ENCODE measurements at regions not wholly inside any gene's neighbourhood (a gene's known extent, or its start where the extent isn't known, plus 50 kb on each side); places are given as distances from the start of the nearest gene placed in this dataset.

DNA sequence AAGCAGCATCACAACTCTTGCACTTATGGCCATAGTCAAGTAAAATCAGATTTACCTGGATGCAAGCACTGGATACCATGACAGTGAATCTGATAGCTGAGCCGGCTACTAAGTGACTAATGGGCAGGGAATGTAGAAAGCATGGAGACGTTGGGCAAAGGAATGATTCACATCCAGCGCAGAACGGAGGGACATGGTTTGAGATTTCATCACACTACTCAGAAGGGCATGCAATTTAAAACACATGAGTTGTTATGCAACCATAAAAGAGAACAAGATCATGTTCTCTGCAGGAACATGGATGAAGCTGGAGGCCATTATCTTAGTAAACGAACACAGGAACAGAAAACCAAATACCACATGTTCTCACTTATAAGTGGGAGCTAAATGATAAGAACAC lies 169.1 kb upstream of the PIK3R1 start:
- peak; percentile 99 for DNase-seq (ENCODE audit: low read depth)
- H3K4me3 ChIP-seq (ENCODE audit: low read depth, low read length): no peak overlapping the region
- TF ChIP-seq, protein P1, sequence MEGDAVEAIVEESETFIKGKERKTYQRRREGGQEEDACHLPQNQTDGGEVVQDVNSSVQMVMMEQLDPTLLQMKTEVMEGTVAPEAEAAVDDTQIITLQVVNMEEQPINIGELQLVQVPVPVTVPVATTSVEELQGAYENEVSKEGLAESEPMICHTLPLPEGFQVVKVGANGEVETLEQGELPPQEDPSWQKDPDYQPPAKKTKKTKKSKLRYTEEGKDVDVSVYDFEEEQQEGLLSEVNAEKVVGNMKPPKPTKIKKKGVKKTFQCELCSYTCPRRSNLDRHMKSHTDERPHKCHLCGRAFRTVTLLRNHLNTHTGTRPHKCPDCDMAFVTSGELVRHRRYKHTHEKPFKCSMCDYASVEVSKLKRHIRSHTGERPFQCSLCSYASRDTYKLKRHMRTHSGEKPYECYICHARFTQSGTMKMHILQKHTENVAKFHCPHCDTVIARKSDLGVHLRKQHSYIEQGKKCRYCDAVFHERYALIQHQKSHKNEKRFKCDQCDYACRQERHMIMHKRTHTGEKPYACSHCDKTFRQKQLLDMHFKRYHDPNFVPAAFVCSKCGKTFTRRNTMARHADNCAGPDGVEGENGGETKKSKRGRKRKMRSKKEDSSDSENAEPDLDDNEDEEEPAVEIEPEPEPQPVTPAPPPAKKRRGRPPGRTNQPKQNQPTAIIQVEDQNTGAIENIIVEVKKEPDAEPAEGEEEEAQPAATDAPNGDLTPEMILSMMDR (conservative IDR thresholded peaks at IDR 0.05; ENCODE audit: low read depth, low read length): no peak

DNA sequence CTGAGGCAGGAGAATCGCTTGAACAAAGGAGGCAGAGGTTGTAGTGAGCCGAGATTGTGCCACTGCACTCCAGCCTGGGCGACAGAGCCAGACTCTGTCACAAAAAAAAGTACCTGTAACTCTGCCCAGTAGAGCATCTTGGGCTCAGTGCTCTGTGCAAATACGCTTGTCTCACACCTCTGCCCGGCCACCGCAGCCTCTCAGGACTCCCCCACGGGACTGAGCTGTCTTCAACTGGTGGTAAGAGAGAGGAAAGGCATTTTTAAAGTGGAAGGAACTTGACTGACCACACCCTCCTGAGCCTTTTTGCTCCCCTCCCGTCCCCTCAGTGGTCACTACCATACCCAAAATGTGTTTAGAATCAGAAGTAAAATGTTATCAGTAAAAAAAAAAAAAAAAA lies 174.3 kb upstream of the PIK3R1 start:
- DNase-seq (ENCODE audit: low read depth): no peak
- TF ChIP-seq, protein P1 (conservative IDR thresholded peaks at IDR 0.05; ENCODE audit: low read depth, low read length): no peak
- no peak overlapping the region for H3K4me3 ChIP-seq (ENCODE audit: low read depth, low read length)

DNA sequence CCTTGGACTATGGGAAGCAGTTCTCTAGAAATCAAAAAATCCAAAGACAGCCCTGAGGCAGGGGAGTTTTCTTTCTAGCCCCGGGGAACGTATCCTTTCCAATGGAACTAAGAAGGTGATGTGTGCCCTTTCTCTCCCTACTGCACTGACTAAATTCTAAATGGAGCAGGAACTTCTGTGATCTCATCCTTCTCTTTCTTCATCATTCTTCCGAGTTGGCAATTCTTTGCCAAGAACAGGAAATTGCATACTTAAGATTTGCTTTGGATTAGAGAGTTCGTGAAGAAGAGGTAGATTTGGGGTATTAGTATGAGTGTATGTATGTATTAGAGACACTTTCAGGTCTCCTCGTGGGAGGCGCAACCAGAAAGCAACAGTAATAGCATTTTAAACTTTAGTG lies 178.0 kb upstream of the PIK3R1 start:
- TF ChIP-seq, protein P1 (conservative IDR thresholded peaks at IDR 0.05; ENCODE audit: low read depth, low read length): no peak
- H3K4me3 ChIP-seq (ENCODE audit: low read depth, low read length): no peak overlapping the region
- DNase-seq (ENCODE audit: low read depth): peak; percentile 22

DNA sequence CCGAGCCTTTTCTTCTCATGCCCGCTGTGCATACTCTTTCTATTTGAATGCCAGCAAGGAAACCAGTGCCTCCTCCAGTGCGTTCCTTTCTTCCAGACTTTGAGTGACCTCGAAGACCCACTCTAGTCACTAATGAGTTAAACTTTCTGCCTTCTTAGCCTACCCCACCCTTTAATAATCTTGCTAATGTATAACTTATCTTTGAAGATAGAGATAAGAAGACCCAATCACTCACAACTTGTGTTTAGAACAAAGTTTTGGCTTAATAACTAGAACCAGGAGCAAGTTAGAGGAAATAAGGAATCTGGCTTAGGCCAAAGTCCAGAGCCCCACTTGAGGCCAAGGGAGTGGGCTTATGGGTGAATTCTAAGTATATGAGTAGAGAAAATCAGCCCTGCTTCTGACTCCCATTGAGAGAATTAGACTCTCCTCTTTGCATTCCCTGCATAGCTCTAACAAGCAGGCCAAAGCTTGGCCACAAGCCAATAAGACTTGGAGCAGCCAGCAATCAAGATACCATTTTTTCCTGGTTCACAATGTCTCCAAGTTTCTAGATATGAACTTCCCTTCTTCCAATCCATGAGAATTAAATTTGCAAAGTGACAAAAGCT lies 181.5 kb upstream of the PIK3R1 start:
- DNase-seq (ENCODE audit: low read depth): peak; percentile 85
- TF ChIP-seq, protein P1 (conservative IDR thresholded peaks at IDR 0.05; ENCODE audit: low read depth, low read length): no peak
- no peak overlapping the region for H3K4me3 ChIP-seq (ENCODE audit: low read depth, low read length)

DNA sequence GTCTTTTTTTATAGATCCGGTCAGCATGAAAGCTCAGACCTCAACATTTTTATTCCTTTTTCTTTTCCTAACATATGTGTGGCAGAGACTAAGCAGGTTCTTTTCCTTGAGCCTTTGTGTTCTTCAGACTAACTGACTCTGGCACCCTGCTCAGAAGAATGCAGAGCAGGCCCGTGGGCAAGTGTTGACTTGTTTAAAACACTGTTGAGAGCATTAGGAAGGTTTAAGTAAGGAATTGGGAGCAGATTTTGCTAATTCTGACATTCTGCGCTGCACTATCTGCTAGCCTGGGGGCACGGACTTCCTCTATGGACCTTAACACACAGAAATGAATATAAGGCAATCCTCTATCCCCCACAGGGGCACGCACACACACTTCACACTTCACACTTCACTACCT lies 182.5 kb upstream of the PIK3R1 start:
- no peak overlapping the region for H3K4me3 ChIP-seq (ENCODE audit: low read depth, low read length)
- TF ChIP-seq, protein P1 (conservative IDR thresholded peaks at IDR 0.05; ENCODE audit: low read depth, low read length): no peak
- no peak for DNase-seq (ENCODE audit: low read depth)

DNA sequence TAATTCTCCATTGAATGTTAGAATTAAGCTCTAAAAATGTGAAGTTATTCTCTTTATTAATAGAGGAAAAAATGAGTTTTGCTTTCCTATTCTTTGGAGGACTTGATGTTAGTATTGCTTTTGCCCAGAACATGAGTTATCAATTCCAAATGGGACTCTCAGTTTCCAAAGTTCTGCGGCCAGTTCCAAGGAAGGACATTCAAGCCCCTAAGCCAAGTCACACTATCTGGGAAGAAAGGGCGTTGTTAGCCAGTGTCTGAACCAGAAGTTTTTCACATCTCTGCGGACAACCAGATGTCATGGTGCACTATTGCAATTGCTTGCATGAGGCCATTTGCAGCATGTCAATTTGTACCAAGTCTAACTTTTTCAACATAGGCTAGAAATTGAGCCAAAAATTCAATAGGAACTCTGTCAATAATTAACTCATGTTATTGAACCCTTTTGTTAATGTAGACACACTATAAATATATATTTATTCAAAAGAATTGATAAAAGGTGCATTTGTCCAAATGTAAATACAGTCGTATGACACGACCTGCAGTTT lies 183.3 kb upstream of the PIK3R1 start:
- DNase-seq (ENCODE audit: low read depth): no peak
- TF ChIP-seq, protein P1 (conservative IDR thresholded peaks at IDR 0.05; ENCODE audit: low read depth, low read length): no peak

DNA sequence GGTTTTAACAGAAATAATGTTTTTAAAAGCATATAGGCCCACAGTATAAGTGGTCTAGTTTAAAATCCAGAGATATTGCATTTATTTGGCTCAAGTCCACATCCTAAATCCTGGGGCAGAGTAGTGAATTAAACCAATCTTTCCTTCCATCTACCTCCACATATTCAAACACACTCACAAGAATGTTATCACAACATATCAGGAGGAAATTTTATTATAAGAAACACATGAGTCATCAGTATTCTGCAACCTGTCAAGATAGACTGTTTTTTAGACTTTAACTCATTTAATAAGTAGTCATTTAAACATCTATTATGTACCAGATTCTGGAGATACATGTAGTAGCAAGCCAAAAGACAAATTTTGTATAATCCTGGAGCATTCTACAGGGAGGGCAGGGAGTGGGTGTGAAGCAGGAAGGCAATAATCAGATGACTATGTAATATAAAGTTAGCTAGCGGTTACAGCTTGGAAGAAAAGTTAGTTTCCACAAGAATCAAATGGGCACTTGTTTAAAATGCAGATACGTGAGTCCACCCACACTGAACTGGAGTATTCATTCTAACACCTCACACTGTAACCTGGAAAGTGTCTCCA lies 187.3 kb upstream of the PIK3R1 start:
- DNase-seq (ENCODE audit: low read depth): peak; percentile 21
- TF ChIP-seq, protein P1 (conservative IDR thresholded peaks at IDR 0.05; ENCODE audit: low read depth, low read length): no peak
- H3K4me3 ChIP-seq (ENCODE audit: low read depth, low read length): no peak overlapping the region

More for the DNA sequence above, 183.3 kb upstream of the PIK3R1 start:
- no peak overlapping the region for H3K4me3 ChIP-seq (ENCODE audit: low read depth, low read length)
